ENCODE measurements at regions not wholly inside any gene's neighbourhood (a gene's known extent, or its start where the extent isn't known, plus 50 kb on each side); places are given as distances from the start of the nearest gene placed in this dataset.

GRCh38 chr11:62073061-62073460, 50.8 kb upstream of the INCENP start:
- Mint-ChIP-seq H3K27me3 (ENCODE audit: low read depth) (peaks cover 6% of the 10 kb centered on the region), H3K4me1 (ENCODE audit: low read depth) (peaks cover 2% of the 10 kb centered on the region), H3K9me3 (no peaks in the 10 kb centered on the region), H3K36me3 (ENCODE audit: insufficient read depth) (no peaks in the 10 kb centered on the region), H3K4me3 (no peak overlapping the region)
- DNase-seq (no peak), ATAC-seq (no peak)

- Mint-ChIP-seq H3K36me3 (ENCODE audit: insufficient read depth) (no peaks in the 10 kb centered on the region), H3K4me1 (ENCODE audit: low read depth) (peaks cover 2% of the 10 kb centered on the region), H3K4me3 (no peak overlapping the region), H3K9me3 (no peaks in the 10 kb centered on the region), H3K27me3 (ENCODE audit: low read depth) (peaks cover 8% of the 10 kb centered on the region)
- no peak for ATAC-seq
- no peak for DNase-seq
Observed at GRCh38 chr11:62071408-62071807, 52.4 kb upstream of the INCENP start.

GRCh38 chr11:62069986-62070919, 53.6 kb upstream of the INCENP start:
- Mint-ChIP-seq H3K9me3 (no peaks in the 10 kb centered on the region), H3K27me3 (ENCODE audit: low read depth) (peaks cover 8% of the 10 kb centered on the region), H3K4me3 (no peak overlapping the region), H3K36me3 (ENCODE audit: insufficient read depth) (no peaks in the 10 kb centered on the region), H3K4me1 (ENCODE audit: low read depth) (peaks cover 2% of the 10 kb centered on the region)
- no peak for DNase-seq
- ATAC-seq = no peak

- Mint-ChIP-seq H3K27me3 (ENCODE audit: low read depth) (peaks cover 8% of the 10 kb centered on the region), H3K4me1 (ENCODE audit: low read depth) (peaks cover 2% of the 10 kb centered on the region), H3K4me3 (no peak overlapping the region), H3K9me3 (no peaks in the 10 kb centered on the region), H3K36me3 (ENCODE audit: insufficient read depth) (no peaks in the 10 kb centered on the region)
- no peak for DNase-seq
- peak in 1 of 2 donors; percentile 56 for ATAC-seq
Observed at GRCh38 chr11:62069374-62069773, 54.4 kb upstream of the INCENP start.

- ATAC-seq (no peak), DNase-seq (no peak)
- Mint-ChIP-seq H3K4me1 (ENCODE audit: low read depth) (peaks cover 2% of the 10 kb centered on the region), H3K27me3 (ENCODE audit: low read depth) (peaks cover 8% of the 10 kb centered on the region), H3K4me3 (no peak overlapping the region), H3K9me3 (no peaks in the 10 kb centered on the region), H3K36me3 (ENCODE audit: insufficient read depth) (no peaks in the 10 kb centered on the region)
Observed at GRCh38 chr11:62068730-62069129, 55.1 kb upstream of the INCENP start.

- Mint-ChIP-seq H3K27me3 (ENCODE audit: low read depth) (peaks cover 8% of the 10 kb centered on the region), H3K36me3 (ENCODE audit: insufficient read depth) (no peaks in the 10 kb centered on the region), H3K4me1 (ENCODE audit: low read depth) (peaks cover 2% of the 10 kb centered on the region), H3K9me3 (no peaks in the 10 kb centered on the region), H3K4me3 (no peak overlapping the region)
- DNase-seq (no peak), ATAC-seq (no peak)
Observed at GRCh38 chr11:62067741-62068140, 56.1 kb upstream of the INCENP start.

- Mint-ChIP-seq H3K9me3 (no peaks in the 10 kb centered on the region), H3K36me3 (ENCODE audit: insufficient read depth) (no peaks in the 10 kb centered on the region), H3K4me3 (no peak overlapping the region), H3K4me1 (ENCODE audit: low read depth) (no peaks in the 10 kb centered on the region), H3K27me3 (ENCODE audit: low read depth) (peaks cover 8% of the 10 kb centered on the region)
- DNase-seq (no peak), ATAC-seq (no peak)
Observed at GRCh38 chr11:62064221-62064620, 59.6 kb upstream of the INCENP start.

- Mint-ChIP-seq H3K4me1 (ENCODE audit: low read depth) (no peaks in the 10 kb centered on the region), H3K9me3 (no peaks in the 10 kb centered on the region), H3K27me3 (ENCODE audit: low read depth) (peaks cover 2% of the 10 kb centered on the region), H3K4me3 (no peak overlapping the region), H3K36me3 (ENCODE audit: insufficient read depth) (no peaks in the 10 kb centered on the region)
- ATAC-seq (no peak), DNase-seq (no peak)
Observed at GRCh38 chr11:62062223-62062861, 61.5 kb upstream of the INCENP start.

GRCh38 chr11:62061356-62062222, 62.2 kb upstream of the INCENP start:
- no peak overlapping the region for H3K4me3 Mint-ChIP-seq
- no peaks in the 10 kb centered on the region for H3K27me3 Mint-ChIP-seq (ENCODE audit: low read depth)
- no peaks in the 10 kb centered on the region for H3K4me1 Mint-ChIP-seq (ENCODE audit: low read depth)

GRCh38 chr11:62057069-62057468, 66.7 kb upstream of the INCENP start:
- ATAC-seq (no peak), DNase-seq (no peak)
- H3K9me3 Mint-ChIP-seq = no peaks in the 10 kb centered on the region
- H3K4me1 Mint-ChIP-seq (ENCODE audit: low read depth) = no peaks in the 10 kb centered on the region
- H3K27me3 Mint-ChIP-seq (ENCODE audit: low read depth) = no peaks in the 10 kb centered on the region
- H3K36me3 Mint-ChIP-seq (ENCODE audit: insufficient read depth) = no peaks in the 10 kb centered on the region
- no peak overlapping the region for H3K4me3 Mint-ChIP-seq

More at GRCh38 chr11:62061356-62062222, 62.2 kb upstream of the INCENP start:
- ATAC-seq = no peak
- no peak for DNase-seq
- Mint-ChIP-seq H3K9me3 (no peaks in the 10 kb centered on the region), H3K36me3 (ENCODE audit: insufficient read depth) (no peaks in the 10 kb centered on the region)

GRCh38 chr11:62055970-62056369, 67.8 kb upstream of the INCENP start:
- H3K27me3 Mint-ChIP-seq (ENCODE audit: low read depth) = no peaks in the 10 kb centered on the region

GRCh38 chr11:62054484-62055121, 69.2 kb upstream of the INCENP start:
- Mint-ChIP-seq H3K27me3 (ENCODE audit: low read depth) (no peaks in the 10 kb centered on the region), H3K4me3 (no peak overlapping the region), H3K9me3 (no peaks in the 10 kb centered on the region), H3K36me3 (ENCODE audit: insufficient read depth) (no peaks in the 10 kb centered on the region), H3K4me1 (ENCODE audit: low read depth) (no peaks in the 10 kb centered on the region)
- DNase-seq (no peak), ATAC-seq (no peak)

More at GRCh38 chr11:62055970-62056369, 67.8 kb upstream of the INCENP start:
- DNase-seq = no peak
- ATAC-seq = no peak
- H3K9me3 Mint-ChIP-seq = no peaks in the 10 kb centered on the region
- H3K4me3 Mint-ChIP-seq = no peak overlapping the region
- H3K4me1 Mint-ChIP-seq (ENCODE audit: low read depth) = no peaks in the 10 kb centered on the region
- no peaks in the 10 kb centered on the region for H3K36me3 Mint-ChIP-seq (ENCODE audit: insufficient read depth)

GRCh38 chr11:62054081-62054480, 69.7 kb upstream of the INCENP start:
- no peak for ATAC-seq
- no peak for DNase-seq
- no peaks in the 10 kb centered on the region for H3K36me3 Mint-ChIP-seq (ENCODE audit: insufficient read depth)
- H3K9me3 Mint-ChIP-seq = no peaks in the 10 kb centered on the region
- H3K4me1 Mint-ChIP-seq (ENCODE audit: low read depth) = no peaks in the 10 kb centered on the region
- no peak overlapping the region for H3K4me3 Mint-ChIP-seq
- no peaks in the 10 kb centered on the region for H3K27me3 Mint-ChIP-seq (ENCODE audit: low read depth)

GRCh38 chr11:62050716-62051115, 73.1 kb upstream of the INCENP start:
- Mint-ChIP-seq H3K4me1 (ENCODE audit: low read depth) (no peaks in the 10 kb centered on the region), H3K36me3 (ENCODE audit: insufficient read depth) (no peaks in the 10 kb centered on the region), H3K4me3 (no peak overlapping the region), H3K9me3 (no peaks in the 10 kb centered on the region), H3K27me3 (ENCODE audit: low read depth) (no peaks in the 10 kb centered on the region)
- DNase-seq (no peak), ATAC-seq (no peak)
